ENCODE measurements at regions not wholly inside any gene's neighbourhood (a gene's known extent, or its start where the extent isn't known, plus 50 kb on each side); places are given as distances from the start of the nearest gene placed in this dataset.

DNA sequence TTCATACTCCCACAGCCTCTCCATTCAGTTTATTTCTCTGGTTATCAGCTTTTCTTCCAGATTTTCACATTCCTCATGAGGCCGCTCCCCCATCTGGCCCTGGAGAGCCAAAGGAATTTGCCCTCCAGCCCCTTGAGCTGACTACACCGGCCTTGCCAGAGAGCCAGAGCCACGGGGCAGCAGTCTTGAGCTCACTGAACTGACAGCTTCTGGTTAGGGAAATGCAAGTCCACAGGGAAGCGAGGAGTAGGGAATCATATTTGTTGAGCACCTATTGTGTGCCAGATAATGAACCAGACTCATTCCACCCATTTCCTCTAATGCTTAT, 102.4 kb downstream of the ABCC12 start:
- Histone ChIP-seq H3K79me2 (no peaks in the 10 kb centered on the region), H3K27me3 (ENCODE audit: control insufficient read depth, insufficient read depth, low read length) (no peaks in the 10 kb centered on the region), H3K9ac (no peak overlapping the region), H2AFZ (no peak overlapping the region), H3K9me3 (ENCODE audit: control insufficient read depth, low read length) (no peaks in the 10 kb centered on the region), H3K4me3 (ENCODE audit: low read depth, low read length) (no peak overlapping the region), H3K36me3 (ENCODE audit: control insufficient read depth, insufficient read depth, low read length) (no peaks in the 10 kb centered on the region), H3K4me1 (no peaks in the 10 kb centered on the region), H3K27ac (no peak overlapping the region), H3K4me2 (ENCODE audit: low read length) (no peak overlapping the region)
- TF ChIP-seq, protein P1, sequence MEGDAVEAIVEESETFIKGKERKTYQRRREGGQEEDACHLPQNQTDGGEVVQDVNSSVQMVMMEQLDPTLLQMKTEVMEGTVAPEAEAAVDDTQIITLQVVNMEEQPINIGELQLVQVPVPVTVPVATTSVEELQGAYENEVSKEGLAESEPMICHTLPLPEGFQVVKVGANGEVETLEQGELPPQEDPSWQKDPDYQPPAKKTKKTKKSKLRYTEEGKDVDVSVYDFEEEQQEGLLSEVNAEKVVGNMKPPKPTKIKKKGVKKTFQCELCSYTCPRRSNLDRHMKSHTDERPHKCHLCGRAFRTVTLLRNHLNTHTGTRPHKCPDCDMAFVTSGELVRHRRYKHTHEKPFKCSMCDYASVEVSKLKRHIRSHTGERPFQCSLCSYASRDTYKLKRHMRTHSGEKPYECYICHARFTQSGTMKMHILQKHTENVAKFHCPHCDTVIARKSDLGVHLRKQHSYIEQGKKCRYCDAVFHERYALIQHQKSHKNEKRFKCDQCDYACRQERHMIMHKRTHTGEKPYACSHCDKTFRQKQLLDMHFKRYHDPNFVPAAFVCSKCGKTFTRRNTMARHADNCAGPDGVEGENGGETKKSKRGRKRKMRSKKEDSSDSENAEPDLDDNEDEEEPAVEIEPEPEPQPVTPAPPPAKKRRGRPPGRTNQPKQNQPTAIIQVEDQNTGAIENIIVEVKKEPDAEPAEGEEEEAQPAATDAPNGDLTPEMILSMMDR (IDR thresholded peaks at IDR 0.05): no peak

DNA sequence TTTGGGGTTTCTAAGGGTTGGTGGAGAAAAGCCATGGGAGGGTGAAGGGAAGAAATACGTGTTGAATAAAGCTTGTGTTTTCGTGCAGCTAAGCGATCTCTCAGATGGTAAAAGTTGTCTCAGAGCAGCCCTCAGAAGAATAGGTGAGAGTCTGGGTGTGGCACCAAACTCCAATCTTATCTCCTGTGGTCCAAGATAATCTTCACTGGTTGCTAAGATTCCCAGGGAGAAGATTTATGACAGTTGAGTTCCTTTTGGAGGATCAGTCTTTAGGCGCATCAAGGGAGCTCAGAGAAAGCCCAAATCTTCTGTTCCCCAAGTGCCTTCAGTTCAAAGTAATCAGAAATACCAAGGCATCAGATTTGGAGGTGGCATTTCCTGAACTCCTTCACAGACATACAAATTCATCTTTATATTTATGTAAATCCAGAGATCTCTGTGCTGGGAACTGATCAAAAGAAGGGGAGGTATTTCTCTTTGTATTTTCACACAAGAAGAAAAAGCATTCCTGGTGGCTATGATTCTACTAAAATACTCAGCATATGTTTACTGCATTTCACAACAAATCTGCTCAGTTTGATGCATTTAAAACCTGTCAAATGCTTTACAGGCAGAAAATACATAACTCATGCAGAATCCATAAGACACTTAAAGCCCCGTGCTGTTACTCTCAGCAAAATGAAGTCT, 102.9 kb downstream of the ABCC12 start:
- no peak overlapping the region for H3K4me3 ChIP-seq (ENCODE audit: low read depth, low read length)
- H3K4me1 ChIP-seq: no peaks in the 10 kb centered on the region
- no peaks in the 10 kb centered on the region for H3K36me3 ChIP-seq (ENCODE audit: control insufficient read depth, insufficient read depth, low read length)
- H3K27me3 ChIP-seq (ENCODE audit: control insufficient read depth, insufficient read depth, low read length): no peaks in the 10 kb centered on the region
- TF ChIP-seq, protein P1 (IDR thresholded peaks at IDR 0.05): no peak
- no peak overlapping the region for H3K27ac ChIP-seq
- H3K9me3 ChIP-seq (ENCODE audit: control insufficient read depth, low read length): no peaks in the 10 kb centered on the region
- no peak overlapping the region for H3K9ac ChIP-seq
- H3K4me2 ChIP-seq (ENCODE audit: low read length): no peak overlapping the region
- no peaks in the 10 kb centered on the region for H3K79me2 ChIP-seq
- H2AFZ ChIP-seq: no peak overlapping the region

DNA sequence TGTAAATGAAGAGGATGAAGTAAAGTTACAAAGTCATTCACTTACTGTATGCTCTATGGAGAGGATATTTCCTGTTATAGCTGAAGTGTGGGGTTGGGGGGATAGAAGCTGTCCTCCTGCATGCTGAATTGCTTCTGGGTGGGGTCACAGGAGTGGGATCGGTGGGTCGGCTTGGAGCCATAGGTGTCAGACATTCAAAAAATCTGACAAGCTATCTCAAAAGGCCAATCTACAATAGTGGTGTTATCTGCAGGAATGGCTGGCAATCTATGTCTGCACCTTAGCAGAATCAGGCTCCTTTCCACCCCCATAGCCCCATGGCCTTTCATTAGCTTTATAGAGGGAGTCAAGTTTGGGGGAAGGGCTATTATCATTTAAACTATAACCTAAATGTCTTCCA, 104.9 kb downstream of the ABCC12 start:
- H3K36me3 ChIP-seq (ENCODE audit: control insufficient read depth, insufficient read depth, low read length): no peaks in the 10 kb centered on the region
- H3K4me3 ChIP-seq (ENCODE audit: low read depth, low read length): no peak overlapping the region
- TF ChIP-seq, protein P1 (IDR thresholded peaks at IDR 0.05): no peak
- no peaks in the 10 kb centered on the region for H3K27me3 ChIP-seq (ENCODE audit: control insufficient read depth, insufficient read depth, low read length)
- H3K9ac ChIP-seq: no peak overlapping the region
- no peaks in the 10 kb centered on the region for H3K4me1 ChIP-seq
- H3K4me2 ChIP-seq (ENCODE audit: low read length): no peak overlapping the region
- H2AFZ ChIP-seq: no peak overlapping the region
- no peak overlapping the region for H3K27ac ChIP-seq
- H3K9me3 ChIP-seq (ENCODE audit: control insufficient read depth, low read length): no peaks in the 10 kb centered on the region
- no peaks in the 10 kb centered on the region for H3K79me2 ChIP-seq

DNA sequence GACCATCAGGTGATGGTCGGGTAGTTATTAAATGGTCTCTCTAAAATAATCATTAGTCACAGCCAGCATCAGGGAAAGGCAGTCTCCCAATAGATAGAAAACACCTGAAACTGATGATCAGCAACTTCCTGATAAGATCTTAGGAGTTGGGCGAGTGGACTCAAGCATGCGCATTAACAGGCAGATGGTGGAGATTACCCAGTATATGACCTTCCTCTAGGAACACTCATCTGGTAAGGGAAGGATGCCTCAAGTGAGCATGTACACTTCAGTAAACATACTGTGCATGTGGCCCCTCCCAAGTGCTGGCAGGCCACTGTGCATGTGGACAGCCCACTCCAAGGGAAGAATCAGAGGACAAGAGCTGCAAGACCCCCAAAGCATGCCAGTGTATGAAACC, 105.9 kb downstream of the ABCC12 start:
- no peak overlapping the region for H3K9ac ChIP-seq
- no peak overlapping the region for H3K4me2 ChIP-seq (ENCODE audit: low read length)
- H3K9me3 ChIP-seq (ENCODE audit: control insufficient read depth, low read length): no peaks in the 10 kb centered on the region
- H3K27me3 ChIP-seq (ENCODE audit: control insufficient read depth, insufficient read depth, low read length): no peaks in the 10 kb centered on the region
- H3K4me3 ChIP-seq (ENCODE audit: low read depth, low read length): no peak overlapping the region
- H3K79me2 ChIP-seq: no peaks in the 10 kb centered on the region
- TF ChIP-seq, protein P1 (IDR thresholded peaks at IDR 0.05): no peak
- H3K27ac ChIP-seq: no peak overlapping the region
- H3K4me1 ChIP-seq: no peaks in the 10 kb centered on the region
- H3K36me3 ChIP-seq (ENCODE audit: control insufficient read depth, insufficient read depth, low read length): no peaks in the 10 kb centered on the region
- no peak overlapping the region for H2AFZ ChIP-seq

DNA sequence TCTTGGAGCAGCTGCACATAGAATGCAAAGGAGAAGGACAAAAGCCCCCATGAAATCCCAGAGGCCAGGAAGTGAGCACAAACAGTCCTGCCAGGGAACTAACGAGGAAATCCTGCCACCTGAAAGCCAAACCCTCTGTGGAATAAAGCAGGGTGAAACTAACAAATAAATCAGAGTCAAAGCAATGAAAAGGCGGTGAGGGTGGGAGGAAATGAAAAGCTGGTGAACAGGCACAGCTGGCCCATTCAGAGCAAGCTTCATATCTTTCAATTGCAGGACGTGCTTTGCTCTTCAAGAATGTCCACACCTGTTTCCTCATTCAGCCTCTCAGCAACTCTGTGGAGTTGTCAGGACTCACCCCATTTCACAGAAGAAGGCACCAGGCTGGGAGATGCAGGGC, 108.1 kb downstream of the ABCC12 start:
- Histone ChIP-seq H2AFZ (no peak overlapping the region), H3K9ac (no peak overlapping the region), H3K9me3 (ENCODE audit: control insufficient read depth, low read length) (no peaks in the 10 kb centered on the region), H3K27ac (no peak overlapping the region), H3K36me3 (ENCODE audit: control insufficient read depth, insufficient read depth, low read length) (no peaks in the 10 kb centered on the region), H3K4me2 (ENCODE audit: low read length) (no peak overlapping the region), H3K27me3 (ENCODE audit: control insufficient read depth, insufficient read depth, low read length) (no peaks in the 10 kb centered on the region), H3K4me1 (no peaks in the 10 kb centered on the region), H3K4me3 (ENCODE audit: low read depth, low read length) (no peak overlapping the region), H3K79me2 (no peaks in the 10 kb centered on the region)
- TF ChIP-seq, protein P1 (IDR thresholded peaks at IDR 0.05): no peak

Measured in parathyroid adenoma (tissue), 2 donors.